OCI-LY7 (cell line): ENCODE measurements at regions not wholly inside any gene's neighbourhood (a gene's known extent, or its start where the extent isn't known, plus 50 kb on each side); places are given as distances from the start of the nearest gene placed in this dataset.

ENCODE experiments used
- CTCF ChIP-seq: fragments of 200-600 bp; sonication (generic); conservative IDR thresholded peaks from 2 replicates; pipeline ENCODE4 v1.5.1; 2014; ENCODE audit warnings: mild to moderate bottlenecking, antibody characterized with exemption, low read length, moderate library complexity, mixed read lengths
- EZH2phosphoT487 ChIP-seq: fragments of 200-600 bp; sonication (generic); IDR thresholded peaks from 2 replicates; pipeline ENCODE4 v1.6.1; 2018; ENCODE audit warnings: low read depth, borderline replicate concordance, mild to moderate bottlenecking, mixed run types, antibody characterized with exemption, low read length, moderate library complexity, mixed read lengths

GRCh38 chr1:157301477-157302198 is 163.4 kb upstream of the ETV3 start:
- TF ChIP-seq CTCF (no peak), EZH2phosphoT487 (no peak)
